ENCODE measurements at regions not wholly inside any gene's neighbourhood (a gene's known extent, or its start where the extent isn't known, plus 50 kb on each side); places are given as distances from the start of the nearest gene placed in this dataset.
A peak's percentile ranks its signal among the peaks of the same experiment; 100 is the strongest.

DNA sequence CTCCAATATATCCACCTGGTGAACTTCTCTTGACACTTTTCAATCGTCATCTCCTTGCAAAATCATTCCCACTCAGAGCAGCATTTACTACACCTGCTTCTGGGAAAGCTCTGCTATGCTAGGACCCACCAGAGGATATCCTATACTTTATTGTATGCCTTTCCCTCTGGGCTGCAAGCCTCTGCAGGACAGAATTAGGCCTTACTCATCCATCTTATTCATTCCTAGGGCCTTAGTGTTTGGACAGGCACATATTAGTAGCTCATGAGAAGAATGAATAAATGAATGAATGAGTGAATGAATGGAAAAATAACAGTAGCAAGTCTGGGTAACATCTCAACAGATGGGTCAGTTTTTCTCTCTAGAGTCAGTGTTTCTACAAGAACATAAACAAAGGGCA lies 216.1 kb downstream of the MAFB start:
- intact Hi-C loops (cut with DNase I), result no loop called here
- no peak overlapping the region for H3K4me3 ChIP-seq

GRCh38 chr20:40471261-40471629 lies 217.8 kb downstream of the MAFB start:
- 71 to 96% (median 85%) methylated on average over 4 of the region's 4 CpGs for WGBS, 4 donors
- Histone ChIP-seq H3K4me1 (peaks cover 0 to 45% (median 7%) of the 10 kb centered on the region in 12 donors), H3K4me3 (no peak overlapping the region), H3K27me3 (peaks cover 0 to 14% (median 0%) of the 10 kb centered on the region in 9 donors), H3K9me3 (no peaks in the 10 kb centered on the region), H3K27ac (peak overlapping the region in 6 of 12 donors; percentile 6 to 89 (median 46)), H3K36me3 (no peaks in the 10 kb centered on the region)
- peak in 3 of 4 donors; percentile 31 to 38 (median 33) for ATAC-seq
- DNase-seq, result no peak
- intact Hi-C loops (cut with DNase I), result no loop called here
- TF ChIP-seq POLR2A (IDR thresholded peaks at IDR 0.05), result no peak
- peak in 2 of 12 donors; percentile 7 to 14 for TF ChIP-seq CTCF (IDR thresholded peaks at IDR 0.05)

More for the DNA sequence above, 216.1 kb downstream of the MAFB start:
- WGBS, 4 donors, result 68 to 85% (median 75%) methylated on average over 1 of the region's 1 CpG
- Histone ChIP-seq H3K36me3 (no peaks in the 10 kb centered on the region), H3K9me3 (no peaks in the 10 kb centered on the region), H3K27ac (no peak overlapping the region), H3K4me1 (peaks cover 0 to 31% (median 7%) of the 10 kb centered on the region in 12 donors), H3K27me3 (peaks cover 0 to 18% (median 0%) of the 10 kb centered on the region in 9 donors)
- ATAC-seq (no peak), DNase-seq (no peak)
- TF ChIP-seq CTCF (IDR thresholded peaks at IDR 0.05) (no peak), POLR2A (IDR thresholded peaks at IDR 0.05) (no peak)

GRCh38 chr20:40470445-40471260 lies 218.4 kb downstream of the MAFB start:
- ATAC-seq, result peak; percentile 62 to 84 (median 64)
- no peak overlapping the region for H3K4me3 ChIP-seq
- WGBS, 4 donors, result 42 to 59% (median 53%) methylated on average over 11 to 14 of the region's 14 CpGs
- H3K36me3 ChIP-seq, result no peaks in the 10 kb centered on the region
- peaks cover 0 to 46% (median 7%) of the 10 kb centered on the region in 12 donors for H3K4me1 ChIP-seq
- peak overlapping the region in 9 of 12 donors; percentile 6 to 89 (median 51) for H3K27ac ChIP-seq
- no peak for TF ChIP-seq CTCF (IDR thresholded peaks at IDR 0.05)
- TF ChIP-seq POLR2A (IDR thresholded peaks at IDR 0.05), result no peak
- no peaks in the 10 kb centered on the region for H3K9me3 ChIP-seq
- intact Hi-C loops (cut with DNase I), result no loop called here
- DNase-seq, result peak; percentile 26 to 65 (median 37)
- peaks cover 0 to 8% (median 0%) of the 10 kb centered on the region in 9 donors for H3K27me3 ChIP-seq

DNA sequence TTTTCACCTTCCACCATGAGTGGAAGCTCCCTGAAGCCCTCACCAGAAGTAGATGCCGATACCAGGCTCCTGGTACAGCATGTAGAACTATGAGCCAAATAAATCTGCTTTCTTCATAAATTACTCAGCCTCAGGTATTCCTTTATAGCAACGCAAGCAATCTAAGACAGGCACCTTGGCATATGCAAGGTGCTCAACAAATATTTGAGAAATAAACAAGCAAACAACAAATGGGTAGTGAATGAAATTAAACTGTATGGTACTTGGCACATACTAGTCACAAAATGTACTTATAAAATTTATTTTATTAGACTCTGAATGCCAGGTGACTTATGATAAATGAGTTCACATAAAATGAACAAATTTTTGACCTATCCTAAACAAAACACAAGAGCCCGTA lies 220.3 kb downstream of the MAFB start:
- no peak for ATAC-seq
- TF ChIP-seq CTCF (IDR thresholded peaks at IDR 0.05), result no peak
- no peak for TF ChIP-seq POLR2A (IDR thresholded peaks at IDR 0.05)
- 92 to 96% (median 93%) methylated on average over 3 of the region's 3 CpGs for WGBS, 4 donors
- intact Hi-C loops (cut with DNase I), result loop anchor here in 1 of 10 donors (10.0 kb wide), 1 partner anchor 194 kb away; no protein-coding TSS in a partner anchor
- no peak overlapping the region for H3K4me3 ChIP-seq
- no peaks in the 10 kb centered on the region for H3K9me3 ChIP-seq
- peaks cover 0 to 54% (median 7%) of the 10 kb centered on the region in 12 donors for H3K4me1 ChIP-seq
- H3K27ac ChIP-seq, result no peak overlapping the region
- no peaks in the 10 kb centered on the region for H3K36me3 ChIP-seq
- H3K27me3 ChIP-seq, result no peaks in the 10 kb centered on the region
- DNase-seq, result no peak
